RCC 7860 (cell line): ENCODE measurements at regions not wholly inside any gene's neighbourhood (a gene's known extent, or its start where the extent isn't known, plus 50 kb on each side); places are given as distances from the start of the nearest gene placed in this dataset.
"Not testable (repeated sequence)": the region's sequence is repeated elsewhere in the genome, so short reads cannot be mapped to it uniquely, and the experiment has no call there.

Experiments
- DNase-seq: peaks from one replicate; pipeline ENCODE4 v3.0.0-alpha.2; 2015; ENCODE audit warnings: low spot score
- FAIRE-seq: peaks from 2 replicates; lab custom pipeline; 2012; peaks lifted over from hg19 to GRCh38; lab: Jason Lieb, UNC

DNA sequence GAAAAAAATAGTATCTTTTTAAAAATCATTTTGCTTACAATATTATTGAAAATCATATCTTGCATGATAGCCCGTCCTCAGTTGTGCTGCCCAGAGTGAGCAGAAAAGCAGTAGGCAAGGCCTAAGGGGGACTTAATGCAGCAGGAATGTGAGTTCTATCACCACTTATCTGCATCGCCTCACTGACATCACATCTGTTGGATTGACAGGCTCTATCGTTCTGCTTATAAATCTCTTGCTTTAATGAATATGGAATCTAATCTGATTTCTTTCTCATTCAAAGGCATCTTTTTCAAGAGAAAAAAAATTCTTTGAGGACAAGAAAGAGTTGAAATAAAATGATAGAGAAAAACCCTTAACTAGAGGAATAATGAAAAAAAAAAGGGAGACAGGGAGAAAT lies 249.9 kb downstream of the PAPSS1 start:
- no peak for DNase-seq
- no peak for FAIRE-seq

DNA sequence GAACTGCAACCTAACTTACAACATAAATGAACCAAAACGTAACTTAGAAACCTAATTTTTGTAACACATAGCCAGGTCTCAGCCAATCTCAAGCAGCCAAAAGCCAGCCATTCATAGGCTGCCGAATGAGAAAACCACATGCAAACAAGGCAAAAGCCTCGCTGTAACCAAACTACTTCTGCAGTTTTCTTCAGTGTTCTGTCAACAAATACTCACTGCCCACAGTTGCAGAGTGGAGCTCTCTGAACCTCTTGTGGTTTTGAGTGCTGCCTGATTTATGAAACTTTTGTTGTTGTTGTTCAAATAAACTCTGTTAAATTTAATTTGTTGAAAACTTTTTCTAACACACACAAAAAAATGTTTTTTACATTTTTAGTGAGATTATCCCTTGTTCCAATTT lies 251.2 kb downstream of the PAPSS1 start:
- no peak for FAIRE-seq
- DNase-seq: no peak

DNA sequence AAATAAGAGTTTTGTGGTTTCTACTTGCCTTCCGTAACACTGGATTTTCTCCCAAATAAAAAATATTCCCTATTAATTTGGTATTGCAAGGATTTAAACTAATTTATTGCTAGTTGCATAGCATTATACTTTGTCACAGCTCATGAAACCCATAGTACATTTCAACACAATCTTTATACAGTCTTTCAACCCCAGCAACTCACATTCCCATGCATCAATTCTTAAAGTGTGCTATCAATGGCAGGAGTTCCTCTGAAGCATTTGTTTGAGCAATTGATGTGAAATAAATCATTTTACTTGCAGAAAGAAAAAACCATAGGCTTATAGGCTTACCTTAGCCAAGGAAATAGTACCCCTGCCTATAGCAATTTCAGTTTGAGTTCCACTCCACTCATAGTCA lies 251.9 kb downstream of the PAPSS1 start:
- DNase-seq (no peak), FAIRE-seq (no peak)

DNA sequence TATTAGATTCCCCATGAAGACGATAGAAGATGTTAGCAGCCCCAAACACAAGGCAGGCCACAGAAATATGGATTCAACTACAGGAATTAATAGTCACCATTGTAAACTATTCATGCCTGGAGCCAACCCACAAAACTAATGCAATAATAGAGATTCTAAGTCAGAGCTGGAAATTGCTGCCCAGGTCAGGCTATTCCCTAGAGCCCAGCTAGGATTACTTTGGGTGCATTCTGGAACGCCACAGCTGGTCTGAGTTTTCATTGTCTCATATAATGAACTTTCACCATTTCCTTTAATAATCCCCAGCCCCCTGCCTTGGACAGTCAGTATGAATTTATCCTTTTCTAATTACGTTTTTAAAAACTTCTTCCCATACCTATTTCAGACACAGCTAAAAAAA lies 252.6 kb downstream of the PAPSS1 start:
- FAIRE-seq (no peak), DNase-seq (no peak)

DNA sequence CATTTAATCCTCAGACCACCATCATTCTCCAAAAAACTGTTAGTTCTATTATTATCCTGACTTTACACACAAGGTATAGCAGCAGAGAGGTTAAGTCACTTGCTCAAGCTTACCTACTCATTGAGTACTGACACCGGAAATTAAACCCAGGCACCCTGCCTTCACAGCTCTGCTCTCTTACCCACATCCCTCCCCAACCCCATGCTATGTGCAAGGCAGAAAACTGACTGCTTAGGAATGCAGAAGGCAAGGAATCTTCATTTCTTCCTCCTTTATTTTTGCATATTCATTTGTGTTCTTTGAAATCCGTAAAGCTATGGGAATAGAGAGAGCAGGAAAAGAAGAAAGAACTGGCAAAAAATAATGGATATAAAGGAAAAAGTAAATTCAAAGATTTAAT lies 261.8 kb downstream of the PAPSS1 start:
- DNase-seq (no peak), FAIRE-seq (no peak)

DNA sequence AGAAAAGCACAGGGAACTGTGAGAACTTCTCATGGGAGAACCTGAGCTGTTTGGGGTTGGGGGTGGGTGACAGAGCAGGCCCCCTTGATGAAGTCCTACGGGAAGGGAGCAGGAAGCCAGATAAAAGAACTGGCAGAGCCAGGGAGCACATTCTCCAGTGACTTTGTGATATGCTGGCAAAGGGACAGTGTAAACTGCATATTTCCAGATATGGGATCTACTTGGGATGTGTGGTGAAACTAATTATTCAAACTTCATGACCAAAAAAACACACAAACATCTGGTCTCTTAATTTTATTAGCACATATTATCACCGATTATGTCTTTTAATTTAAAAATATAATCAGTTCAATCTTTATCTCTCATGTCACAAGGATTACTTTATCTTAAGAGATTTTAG lies 266.0 kb downstream of the PAPSS1 start:
- DNase-seq (no peak), FAIRE-seq (no peak)

DNA sequence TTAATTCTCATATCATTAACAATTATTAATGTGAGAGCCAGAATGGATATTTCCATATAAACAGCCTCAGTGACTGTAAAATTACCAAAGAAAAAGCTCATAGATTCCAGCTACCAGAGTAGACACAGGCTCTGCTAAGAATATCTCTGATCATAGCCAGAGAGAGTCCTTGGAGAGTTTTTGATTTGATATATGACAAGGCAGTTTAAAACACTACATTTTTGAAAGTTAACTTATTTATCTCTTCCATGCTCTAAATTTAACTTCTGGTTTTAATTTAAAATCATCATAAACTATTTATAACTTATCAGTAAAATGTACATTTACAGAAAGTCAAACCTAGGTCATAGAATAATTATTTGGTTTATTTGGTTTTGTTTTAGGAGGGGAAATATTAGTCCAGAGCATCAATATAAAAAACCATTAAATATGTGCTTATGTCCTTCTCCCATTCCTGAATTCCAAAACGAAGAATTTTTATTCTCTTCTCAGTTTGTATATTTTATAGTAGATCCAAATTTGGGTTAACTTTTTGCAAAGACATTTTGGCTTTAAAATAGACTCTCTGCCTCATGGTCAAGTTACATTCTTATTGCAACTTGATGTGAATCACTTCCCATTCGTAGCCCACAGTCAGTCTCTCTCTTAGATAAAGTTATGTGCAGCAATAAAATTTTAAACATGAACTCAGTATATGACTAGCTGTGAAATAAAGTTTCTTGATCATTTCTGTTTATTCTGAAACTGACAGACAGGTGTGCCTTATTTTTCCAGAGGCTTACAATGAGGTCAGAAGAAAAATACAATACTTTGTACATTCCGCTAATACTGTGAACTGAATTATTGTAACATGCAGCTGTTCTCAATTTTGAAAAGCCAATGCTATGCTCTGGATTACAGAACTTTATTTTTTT lies 267.1 kb downstream of the PAPSS1 start:
- DNase-seq: no peak
- FAIRE-seq: no peak

DNA sequence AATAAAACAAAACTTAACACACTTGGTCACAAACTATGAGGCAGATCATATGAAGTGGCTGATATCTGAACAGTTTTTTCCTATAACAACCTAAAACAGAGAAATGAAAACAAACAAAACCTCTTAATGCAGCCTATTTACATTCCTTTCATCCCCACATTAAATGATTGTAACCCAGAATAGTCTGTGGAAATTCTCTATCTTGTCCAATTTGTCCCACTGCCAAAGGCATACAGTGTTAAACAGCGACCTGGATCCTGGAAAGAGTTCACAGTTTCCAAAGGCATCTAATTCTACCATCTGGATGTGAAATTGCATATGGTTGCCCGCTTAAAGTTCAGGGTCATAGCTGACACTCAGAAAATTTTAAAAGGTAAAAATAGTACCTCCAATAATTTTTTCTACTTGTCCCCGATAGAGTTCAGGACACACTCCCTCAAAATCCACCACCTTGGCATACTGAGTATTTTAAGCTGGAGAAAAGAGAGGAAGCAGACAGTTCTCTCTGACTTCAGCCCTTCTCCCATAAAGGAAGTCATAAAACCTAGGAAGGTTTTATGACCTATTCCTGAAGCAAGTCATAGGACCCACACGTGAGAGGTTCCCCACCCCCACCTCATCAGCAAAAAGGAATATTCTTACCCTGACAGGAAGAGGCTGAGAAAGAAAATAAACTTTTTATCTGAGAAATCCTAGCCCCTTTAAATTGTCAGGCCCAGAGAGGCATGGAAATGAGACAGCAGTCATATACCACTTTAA lies 270.2 kb downstream of the PAPSS1 start:
- FAIRE-seq: no peak
- DNase-seq: no peak

DNA sequence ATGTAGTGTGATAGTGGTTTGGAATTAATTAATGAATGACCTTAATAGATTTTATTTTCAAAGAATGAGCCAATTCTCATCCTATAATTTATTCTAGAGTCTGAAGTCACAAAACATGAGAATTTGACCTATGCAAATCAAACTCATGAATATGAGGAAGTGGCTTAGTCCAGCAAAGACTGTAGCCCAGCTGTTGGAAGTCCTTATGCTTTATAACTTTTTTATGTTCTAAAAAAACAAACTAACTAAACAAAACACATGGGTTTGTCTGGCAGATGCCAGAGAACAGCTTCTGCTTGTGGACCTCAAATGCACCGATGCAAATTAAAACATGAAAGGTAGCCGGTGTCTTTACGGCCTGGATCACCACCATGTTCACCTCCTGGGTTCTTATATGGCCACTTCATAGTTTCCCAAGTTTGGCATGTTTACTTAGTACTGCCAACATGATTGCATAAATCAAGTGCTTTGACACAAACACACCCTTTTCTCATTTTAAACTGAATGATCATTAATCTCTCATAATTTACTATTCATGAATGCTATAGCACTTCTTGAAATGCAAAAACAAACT lies 277.4 kb downstream of the PAPSS1 start:
- DNase-seq (no peak), FAIRE-seq (no peak)

DNA sequence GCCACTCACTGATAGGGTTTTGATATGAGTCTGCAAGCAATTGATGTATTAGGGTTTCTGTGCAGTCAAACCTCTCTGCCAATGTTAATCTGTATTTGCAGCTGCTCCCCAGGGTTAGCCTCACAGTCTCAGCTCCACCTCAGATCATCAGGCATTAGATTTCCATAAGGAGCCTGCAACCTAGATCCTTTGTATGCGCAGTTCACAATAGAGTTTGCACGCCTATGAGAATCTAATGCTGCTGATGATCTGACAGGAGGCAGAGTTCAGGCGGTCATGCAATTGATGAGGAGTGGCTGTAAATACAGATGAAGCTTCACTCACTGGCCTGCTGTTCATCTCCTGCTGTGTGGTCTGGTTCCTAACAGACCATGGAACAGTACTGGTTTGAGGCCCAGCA lies 280.6 kb downstream of the PAPSS1 start:
- FAIRE-seq (no peak), DNase-seq (no peak)

DNA sequence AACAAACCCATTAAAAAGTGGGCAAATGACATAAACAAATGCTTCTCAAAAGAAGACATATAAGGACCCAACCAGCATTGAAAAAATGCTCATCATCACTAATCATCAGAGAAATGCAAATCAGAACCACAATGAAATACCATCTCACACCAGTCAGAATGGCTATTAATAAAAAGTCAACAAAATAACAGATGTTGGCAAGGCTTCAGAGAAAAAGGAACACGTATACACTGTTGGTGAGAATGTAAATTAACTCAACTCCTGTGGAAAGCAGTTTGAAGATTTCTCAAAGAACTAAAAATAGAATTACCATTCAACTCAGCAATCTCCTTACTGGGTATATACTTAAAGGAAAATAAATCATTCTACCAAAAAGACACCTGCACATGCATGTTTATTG lies 283.6 kb downstream of the PAPSS1 start:
- FAIRE-seq, DNase-seq: not testable (repeated sequence)

DNA sequence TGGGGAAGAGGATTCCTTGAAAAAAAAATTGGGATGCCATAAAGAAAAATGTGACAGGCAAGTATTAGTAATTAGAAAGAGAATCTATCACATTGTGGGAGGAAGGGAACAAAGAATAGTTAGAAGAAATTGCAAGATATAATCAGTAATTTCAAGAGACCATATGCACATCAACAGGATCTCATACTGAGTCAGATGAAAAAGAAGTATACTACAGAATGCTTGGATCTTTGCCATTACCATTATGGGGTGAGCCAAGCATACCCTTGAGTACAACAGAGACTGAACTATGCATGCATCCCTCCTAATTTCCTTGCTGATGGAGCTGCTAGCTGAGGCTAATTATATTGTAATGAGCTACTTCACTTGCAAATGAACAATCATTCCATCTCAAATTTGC lies 287.6 kb downstream of the PAPSS1 start:
- DNase-seq (no peak), FAIRE-seq (no peak)

DNA sequence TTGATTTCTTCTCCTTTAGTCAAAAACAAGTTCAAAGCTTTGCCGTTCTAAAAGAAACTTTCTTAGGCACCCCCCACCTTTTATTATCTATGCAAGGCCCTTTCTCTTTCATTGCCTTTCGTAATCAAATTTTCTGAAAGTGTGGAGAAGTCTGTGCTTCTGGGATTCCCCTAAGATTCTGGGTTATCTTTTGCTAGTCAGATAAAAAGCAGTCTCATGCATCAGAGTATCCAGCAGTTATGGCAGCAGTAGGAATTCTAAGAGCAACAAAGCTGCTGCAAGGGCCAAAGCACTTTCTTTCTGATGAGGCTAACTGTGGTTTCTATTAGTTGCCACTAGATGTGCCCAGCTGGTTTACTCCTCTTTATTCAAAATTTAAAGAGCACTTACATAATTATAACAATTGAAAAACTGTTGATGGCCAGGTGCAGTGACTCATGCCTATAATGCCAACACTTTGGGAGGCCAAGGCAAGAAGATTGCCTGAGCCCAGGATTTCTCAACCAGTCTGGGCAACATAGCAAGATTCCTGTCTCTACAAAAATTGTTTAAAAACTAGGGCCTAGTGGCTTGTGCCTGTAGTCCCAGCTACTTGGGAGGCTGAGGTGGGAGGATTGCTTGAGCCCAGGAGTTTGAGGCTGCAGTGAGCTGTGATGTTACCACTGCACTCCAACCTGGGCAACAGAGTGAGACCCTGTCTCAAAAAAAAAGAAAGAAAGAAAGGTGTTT lies 296.2 kb downstream of the PAPSS1 start:
- FAIRE-seq (no peak), DNase-seq (no peak)

DNA sequence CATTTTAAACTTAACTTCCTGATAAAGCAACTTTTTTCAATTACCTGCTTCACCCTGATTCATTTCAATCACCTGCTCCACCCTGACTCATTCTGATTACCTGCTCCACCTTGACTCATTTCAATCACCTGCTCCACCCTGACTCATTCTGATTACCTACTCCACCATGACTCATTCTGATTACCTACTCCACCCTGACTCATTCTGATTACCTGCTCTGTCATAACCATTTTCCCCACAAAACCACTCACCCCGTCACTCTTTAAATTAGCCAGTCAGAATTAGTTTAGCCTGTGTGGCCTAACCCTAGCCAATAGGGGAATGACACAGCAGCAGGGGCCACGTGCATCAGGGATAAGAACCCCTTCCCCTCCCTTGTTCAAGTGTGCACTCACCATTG lies 300.5 kb downstream of the PAPSS1 start:
- DNase-seq, FAIRE-seq: not testable (repeated sequence)

DNA sequence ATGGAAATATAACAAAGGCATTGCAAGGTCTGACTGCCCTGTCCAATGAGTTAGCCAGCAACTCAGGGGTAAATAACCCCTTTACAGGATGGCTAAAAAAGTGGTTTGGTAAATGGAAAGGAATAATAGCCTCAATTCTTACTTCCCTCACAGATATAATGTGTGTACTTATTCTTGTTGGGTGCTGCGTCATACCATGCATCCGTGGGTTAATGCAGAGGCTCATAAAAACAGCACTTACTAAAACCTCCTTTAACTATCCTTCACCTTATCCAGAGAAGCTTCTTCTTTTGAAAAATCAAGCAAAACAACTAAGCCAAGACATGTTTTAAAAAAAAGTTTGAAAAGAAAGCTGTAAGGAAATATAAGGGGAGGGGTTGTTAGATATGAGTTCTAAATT lies 301.0 kb downstream of the PAPSS1 start:
- FAIRE-seq: no peak

DNA sequence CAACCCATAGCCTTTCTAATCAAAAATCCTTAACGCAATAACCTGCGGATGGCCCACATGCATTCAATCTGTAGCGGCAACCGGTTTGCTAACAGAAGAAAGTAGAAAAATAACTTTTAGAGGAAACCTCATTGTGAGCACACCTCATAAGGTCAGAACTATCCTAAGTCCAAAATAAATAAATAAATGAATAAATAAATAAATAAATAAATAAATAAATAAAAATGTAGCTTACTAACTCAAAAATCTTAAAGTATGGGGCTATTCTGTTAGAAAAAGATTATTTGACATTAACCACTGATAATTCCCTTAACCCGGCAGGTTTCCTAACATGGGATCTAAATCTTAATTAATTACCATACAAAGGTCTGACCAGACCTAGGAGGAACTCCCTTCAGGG lies 304.5 kb downstream of the PAPSS1 start:
- DNase-seq, FAIRE-seq: not testable (repeated sequence)

More for the DNA sequence above, 301.0 kb downstream of the PAPSS1 start:
- DNase-seq: no peak

DNA sequence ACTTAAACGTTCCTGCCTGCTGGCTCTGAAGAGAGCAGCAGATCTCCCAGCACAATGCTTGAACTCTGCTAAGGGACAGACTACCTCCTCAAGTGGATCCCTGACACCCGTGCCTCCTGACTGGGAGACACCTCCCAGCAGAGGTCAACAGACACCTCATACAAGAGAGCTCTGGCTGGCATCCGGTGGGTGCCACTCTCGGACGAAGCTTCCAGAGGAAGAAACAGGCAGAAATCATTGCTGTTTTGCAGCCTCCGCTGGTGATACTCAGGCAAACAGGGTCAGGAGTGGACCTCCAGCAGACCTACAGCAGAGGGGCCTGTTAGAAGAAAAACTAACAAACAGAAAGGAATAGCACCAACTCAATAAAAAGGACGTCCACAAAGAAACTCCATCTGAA lies 310.2 kb downstream of the PAPSS1 start:
- not testable (repeated sequence) for FAIRE-seq, DNase-seq

DNA sequence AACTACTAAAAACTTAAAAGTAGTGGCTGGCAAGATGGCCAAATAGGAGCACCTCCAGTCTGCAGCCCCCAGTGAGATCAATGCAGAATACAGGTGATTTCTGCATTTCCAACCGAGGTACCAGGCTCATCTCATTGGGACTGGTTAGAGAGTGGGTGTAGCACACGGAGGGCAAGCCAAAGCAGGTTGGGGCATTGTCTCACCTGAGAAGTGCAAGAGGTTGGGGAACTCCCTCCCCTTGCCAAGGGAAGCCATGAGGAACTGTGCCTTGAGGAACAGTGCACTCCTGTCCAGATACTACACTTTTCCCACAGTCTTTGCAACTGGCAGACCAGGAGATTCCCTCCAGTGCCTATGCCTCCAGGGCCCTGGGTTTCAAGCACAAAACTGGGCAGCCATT lies 311.1 kb downstream of the PAPSS1 start:
- FAIRE-seq: no peak
- DNase-seq: no peak

DNA sequence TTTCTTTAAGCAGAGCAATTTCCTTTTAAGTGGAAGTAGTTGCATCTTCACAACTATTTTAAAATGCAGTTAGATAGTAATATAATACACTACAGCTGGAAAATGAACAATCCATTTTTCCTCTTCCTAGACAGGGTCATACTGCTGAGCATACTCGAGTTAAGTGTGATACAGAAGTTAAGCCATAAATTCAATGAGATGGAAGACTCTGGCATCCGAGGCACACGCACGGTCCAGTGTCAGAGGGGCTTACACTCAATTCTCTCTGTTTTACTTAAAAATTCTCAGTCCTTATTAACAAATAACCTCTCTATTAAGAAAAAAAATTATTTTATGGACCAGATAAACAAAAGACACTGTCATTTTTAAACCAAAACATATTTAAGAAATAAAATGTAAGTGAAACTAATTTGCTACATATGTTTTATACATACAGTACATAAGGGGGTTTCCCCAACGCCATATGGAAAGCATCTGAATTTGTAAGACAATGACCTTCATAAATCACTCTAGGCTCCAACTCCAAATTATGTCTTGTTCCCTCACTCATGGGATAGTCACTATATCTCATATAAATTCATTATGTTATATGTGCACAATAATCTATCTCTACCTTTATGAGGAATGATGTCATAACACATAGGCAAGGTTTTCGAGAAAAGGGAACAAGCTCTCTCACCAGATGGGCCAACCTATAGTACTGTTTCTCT lies 315.3 kb downstream of the PAPSS1 start:
- FAIRE-seq: no peak
- no peak for DNase-seq

DNA sequence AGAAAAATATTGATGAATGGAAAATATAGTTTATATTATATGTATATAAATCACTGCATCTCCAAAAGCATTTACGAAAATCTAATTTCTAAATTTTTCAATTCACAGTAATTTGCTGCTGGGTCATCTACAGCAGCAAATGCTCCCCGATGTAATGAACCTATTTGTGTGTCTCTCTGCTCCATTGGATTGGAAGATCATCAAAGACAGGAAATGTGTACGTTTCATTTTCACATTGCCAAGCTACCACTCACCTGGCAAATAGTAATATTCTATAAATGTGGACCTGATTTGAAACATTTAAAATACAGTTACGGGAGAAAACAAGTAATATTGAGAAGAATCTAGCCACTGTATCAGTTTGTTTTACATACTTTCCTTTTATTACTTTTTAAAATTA lies 317.7 kb downstream of the PAPSS1 start:
- no peak for FAIRE-seq
- DNase-seq: no peak
